Mucosa of descending colon (tissue), 3 donors: ENCODE measurements at regions not wholly inside any gene's neighbourhood (a gene's known extent, or its start where the extent isn't known, plus 50 kb on each side); places are given as distances from the start of the nearest gene placed in this dataset.

Source experiments
- ATAC-seq: fragments of 200-7000 bp; cut with Tn5 transposase; one replicate; pipeline ENCODE4 v1.9.1; 2020; ENCODE audit warnings: mild to moderate bottlenecking, moderate library complexity
- DNase-seq, 3 donors: peaks; one replicate each; pipeline ENCODE4 v3.0.0-alpha.2; 2020
- H3K36me3 ChIP-seq: fragments of 200-600 bp; one replicate; pipeline ENCODE4 v1.8.0; 2021; ENCODE audit warnings: low read depth, mild to moderate bottlenecking
- H3K4me1 ChIP-seq: fragments of 200-600 bp; one replicate; pipeline ENCODE4 v1.8.0; 2021; ENCODE audit warnings: low read depth, mild to moderate bottlenecking
- H3K4me3 ChIP-seq: fragments of 200-600 bp; one replicate; pipeline ENCODE4 v1.8.0; 2021; ENCODE audit warnings: mild to moderate bottlenecking
- H3K9me3 ChIP-seq: fragments of 200-600 bp; one replicate; pipeline ENCODE4 v1.8.0; 2021; ENCODE audit warnings: mild to moderate bottlenecking
- CTCF ChIP-seq: fragments of 200-600 bp; IDR thresholded peaks from one replicate; pipeline ENCODE4 v1.8.0; 2022; ENCODE audit warnings: antibody characterized with exemption, mild to moderate bottlenecking
- intact Hi-C, 2 donors: fragments of 100-400 bp; cut with DNase I in 1 of 2; cut with micrococcal nuclease in 1 of 2; formaldehyde crosslinking; loops; one replicate each; pipeline versions ENCODE4 v1.11.0 to v1.11.1; 2022; cut with DNase I, micrococcal nuclease
- donor health status: DM: no; HTN: no; CAD: no; lungs with moderate emphysema.
- donor health status: DM: no; HTN: no; CAD: no.
- donor health status: DM: no; HTN: yes; CAD: no.

GRCh38 chr18:39692367-39693015 lies 2126.9 kb upstream of the CELF4 start:
- ATAC-seq (no peak), DNase-seq (no peak)
- H3K4me3 ChIP-seq: no peak overlapping the region
- no peak for TF ChIP-seq CTCF
- no peaks in the 10 kb centered on the region for H3K4me1 ChIP-seq
- no peaks in the 10 kb centered on the region for H3K36me3 ChIP-seq
- H3K9me3 ChIP-seq: no peaks in the 10 kb centered on the region
- intact Hi-C loops: no loop called here

GRCh38 chr18:39685303-39685902 lies 2119.8 kb upstream of the CELF4 start:
- H3K4me3 ChIP-seq: no peak overlapping the region
- DNase-seq: no peak
- H3K9me3 ChIP-seq: no peaks in the 10 kb centered on the region
- H3K36me3 ChIP-seq: no peaks in the 10 kb centered on the region
- no peak for TF ChIP-seq CTCF
- no peaks in the 10 kb centered on the region for H3K4me1 ChIP-seq
- ATAC-seq: no peak
- intact Hi-C loops: no loop called here

GRCh38 chr18:39681061-39681460 lies 2115.5 kb upstream of the CELF4 start:
- no peak for DNase-seq
- Histone ChIP-seq H3K4me3 (no peak overlapping the region), H3K9me3 (no peaks in the 10 kb centered on the region), H3K4me1 (no peaks in the 10 kb centered on the region), H3K36me3 (no peaks in the 10 kb centered on the region)
- intact Hi-C loops: no loop called here
- ATAC-seq: no peak
- no peak for TF ChIP-seq CTCF

GRCh38 chr18:39675906-39676305 lies 2110.3 kb upstream of the CELF4 start:
- H3K4me3 ChIP-seq: no peak overlapping the region
- intact Hi-C loops: no loop called here
- no peak for TF ChIP-seq CTCF
- no peaks in the 10 kb centered on the region for H3K4me1 ChIP-seq
- ATAC-seq (no peak), DNase-seq (no peak)
- no peaks in the 10 kb centered on the region for H3K36me3 ChIP-seq
- H3K9me3 ChIP-seq: no peaks in the 10 kb centered on the region

- H3K9me3 ChIP-seq: no peaks in the 10 kb centered on the region
- no peak overlapping the region for H3K4me3 ChIP-seq
- no peak for TF ChIP-seq CTCF
- no peak for DNase-seq
- no peaks in the 10 kb centered on the region for H3K4me1 ChIP-seq
- no peaks in the 10 kb centered on the region for H3K36me3 ChIP-seq
- intact Hi-C loops: no loop called here
- peak; percentile 24 for ATAC-seq
These were observed 2109.8 kb upstream of the CELF4 start for GRCh38 chr18:39675368-39675767.
